ENCODE measurements at regions not wholly inside any gene's neighbourhood (a gene's known extent, or its start where the extent isn't known, plus 50 kb on each side); places are given as distances from the start of the nearest gene placed in this dataset.

GRCh38 chr10:50992972-50993766 lies 81.1 kb upstream of the PRKG1 start:
- WGBS (ENCODE audit: insufficient coverage): 68% methylated on average over 6 of the region's 16 CpGs
- H3K9me3 Mint-ChIP-seq: peaks cover 0 to 5% (median 1%) of the 10 kb centered on the region in 7 donors
- peak overlapping the region in 1 of 2 donors; percentile 56 for H3K4me3 Mint-ChIP-seq

GRCh38 chr10:50993771-50994251 lies 80.5 kb upstream of the PRKG1 start:
- Mint-ChIP-seq H3K27ac (no peak overlapping the region), H3K4me3 (peak overlapping the region in 1 of 2 donors; percentile 56), H3K36me3 (peaks cover 0 to 4% of the 10 kb centered on the region in 2 donors), H3K9me3 (peaks cover 0 to 5% (median 1%) of the 10 kb centered on the region in 7 donors), H3K4me1 (peaks cover 5% of the 10 kb centered on the region), H3K27me3 (ENCODE audit: low read depth in 3 of 3) (peaks cover 44 to 59% (median 47%) of the 10 kb centered on the region in 3 donors)
- intact Hi-C loops (cut with micrococcal nuclease): no loop called here
- no peaks in the 10 kb centered on the region for H3K9me3 ChIP-seq (replicated peaks in 1 of 2; ENCODE audit: control insufficient read depth in 1 of 2, insufficient read depth in 1 of 2, low read length in 2 of 2)
- DNase-seq: no peak
- no CpG with 5 or more reads among the region's 3 CpGs for WGBS (ENCODE audit: insufficient coverage)
- H3K4me3 ChIP-seq (replicated peaks in 1 of 3; ENCODE audit: low read depth in 2 of 3, low read length in 3 of 3): no peak overlapping the region
- no peak overlapping the region for H2AFZ ChIP-seq (ENCODE audit: insufficient read depth, low read depth, low read length, poor library complexity, severe bottlenecking)
- no peak overlapping the region for H3K27ac ChIP-seq (ENCODE audit: low read depth in 1 of 2, low read length in 2 of 2)
- TF ChIP-seq CTCF (IDR thresholded peaks at IDR 0.05): no peak
- H3K4me2 ChIP-seq (replicated peaks; ENCODE audit: extremely low read depth, low read length, poor library complexity, severe bottlenecking): no peak overlapping the region
- H3K9ac ChIP-seq (ENCODE audit: insufficient read depth, low read length, poor library complexity, severe bottlenecking): no peak overlapping the region
- H4K20me1 ChIP-seq (ENCODE audit: insufficient read depth, low read length): no peaks in the 10 kb centered on the region
- no peaks in the 10 kb centered on the region for H3K79me2 ChIP-seq (ENCODE audit: insufficient read depth, low read length)
- H3K36me3 ChIP-seq (replicated peaks in 1 of 2; ENCODE audit: control insufficient read depth in 1 of 2, insufficient read depth in 2 of 2, low read length in 2 of 2): no peaks in the 10 kb centered on the region
- H3K4me1 ChIP-seq (ENCODE audit: control insufficient read depth in 1 of 2, insufficient read depth in 2 of 2, low read length in 2 of 2): peaks cover 0 to 5% of the 10 kb centered on the region in 2 donors
- H3K27me3 ChIP-seq (ENCODE audit: control insufficient read depth in 2 of 2, insufficient read depth in 2 of 2, low read length in 2 of 2): peaks cover 35 to 60% of the 10 kb centered on the region in 2 donors

More at GRCh38 chr10:50992972-50993766, 81.1 kb upstream of the PRKG1 start:
- Histone ChIP-seq H4K20me1 (ENCODE audit: insufficient read depth, low read length) (no peaks in the 10 kb centered on the region), H3K4me1 (ENCODE audit: control insufficient read depth in 1 of 2, insufficient read depth in 2 of 2, low read length in 2 of 2) (peaks cover 0 to 5% of the 10 kb centered on the region in 2 donors), H3K27me3 (ENCODE audit: control insufficient read depth in 2 of 2, insufficient read depth in 2 of 2, low read length in 2 of 2) (peaks cover 37 to 65% of the 10 kb centered on the region in 2 donors), H3K79me2 (ENCODE audit: insufficient read depth, low read length) (no peaks in the 10 kb centered on the region), H3K9me3 (replicated peaks in 1 of 2; ENCODE audit: control insufficient read depth in 1 of 2, insufficient read depth in 1 of 2, low read length in 2 of 2) (no peaks in the 10 kb centered on the region), H3K9ac (ENCODE audit: insufficient read depth, low read length, poor library complexity, severe bottlenecking) (no peak overlapping the region), H3K4me3 (replicated peaks in 1 of 3; ENCODE audit: low read depth in 2 of 3, low read length in 3 of 3) (no peak overlapping the region), H2AFZ (ENCODE audit: insufficient read depth, low read depth, low read length, poor library complexity, severe bottlenecking) (no peak overlapping the region), H3K36me3 (replicated peaks in 1 of 2; ENCODE audit: control insufficient read depth in 1 of 2, insufficient read depth in 2 of 2, low read length in 2 of 2) (no peaks in the 10 kb centered on the region), H3K4me2 (replicated peaks; ENCODE audit: extremely low read depth, low read length, poor library complexity, severe bottlenecking) (no peak overlapping the region), H3K27ac (ENCODE audit: low read depth in 1 of 2, low read length in 2 of 2) (no peak overlapping the region)
- TF ChIP-seq CTCF (IDR thresholded peaks at IDR 0.05): no peak
- intact Hi-C loops (cut with micrococcal nuclease): no loop called here
- peaks cover 0 to 4% of the 10 kb centered on the region in 2 donors for H3K36me3 Mint-ChIP-seq
- H3K27me3 Mint-ChIP-seq (ENCODE audit: low read depth in 3 of 3): peaks cover 44 to 63% (median 48%) of the 10 kb centered on the region in 3 donors
- no peak overlapping the region for H3K27ac Mint-ChIP-seq
- H3K4me1 Mint-ChIP-seq: peaks cover 5% of the 10 kb centered on the region
- no peak for DNase-seq

All from CD14-positive monocyte (primary cell).